OCI-LY7 (cell line): ENCODE measurements at regions not wholly inside any gene's neighbourhood (a gene's known extent, or its start where the extent isn't known, plus 50 kb on each side); places are given as distances from the start of the nearest gene placed in this dataset.

ENCODE experiments used
- BruUV-seq: library from RNA; stranded (reverse); fragments of 400-500 nt; replicated peaks from 2 replicates; lab custom pipeline; 2021; lab: Mats Ljungman, UMichigan
- CTCF ChIA-PET: fragments of 300-600 bp; sonication (Branson Sonifier 250); formaldehyde crosslinking; loops from one replicate; lab custom pipeline; 2022; ENCODE audit warnings: antibody characterized with exemption; ENCODE audit not compliant: unreplicated experiment; lab: Charles Lee
- POLR2A ChIA-PET: fragments of 300-600 bp; sonication (Branson Sonifier 250); formaldehyde crosslinking; loops from one replicate; lab custom pipeline; 2022; ENCODE audit warnings: antibody characterized with exemption; lab: Charles Lee
- DNase-seq: peaks from one replicate; pipeline ENCODE4 v3.0.0-alpha.2; 2015; ENCODE audit warnings: low spot score
- H2AFZ ChIP-seq: fragments of 200-600 bp; sonication (generic), shearing (Covaris generic); 2 replicates; pipeline ENCODE4 v1.6.1; 2014; ENCODE audit warnings: mild to moderate bottlenecking, antibody characterized with exemption, low read length, moderate library complexity
- H3K27ac ChIP-seq: fragments of 200-600 bp; sonication (generic); 2 replicates; pipeline ENCODE4 v1.5.1; 2014; ENCODE audit warnings: mixed run types, low read depth, mild to moderate bottlenecking, moderate library complexity, low read length, inconsistent platforms; ENCODE audit not compliant: poor library complexity, severe bottlenecking
- H3K36me3 ChIP-seq: fragments of 200-600 bp; sonication (generic); 2 replicates; pipeline ENCODE4 v1.6.1; 2014; ENCODE audit warnings: mild to moderate bottlenecking, antibody characterized with exemption, low read length, moderate library complexity, mixed read lengths; ENCODE audit not compliant: insufficient read depth
- H3K4me1 ChIP-seq: fragments of 200-600 bp; sonication (generic); 2 replicates; pipeline ENCODE4 v1.5.1; 2014; ENCODE audit warnings: mild to moderate bottlenecking, low read length; ENCODE audit not compliant: insufficient read depth, poor library complexity, severe bottlenecking
- H3K4me2 ChIP-seq: fragments of 200-600 bp; sonication (generic); 2 replicates; pipeline ENCODE4 v1.6.1; 2014; ENCODE audit warnings: mild to moderate bottlenecking, low read length
- H3K4me3 ChIP-seq: fragments of 200-600 bp; sonication (generic); 2 replicates; pipeline ENCODE4 v1.5.1; 2014; ENCODE audit warnings: mild to moderate bottlenecking, low read depth, low read length; ENCODE audit not compliant: poor library complexity, severe bottlenecking
- H3K79me2 ChIP-seq: fragments of 200-600 bp; sonication (generic); 2 replicates; pipeline ENCODE4 v1.6.1; 2016; ENCODE audit warnings: low read depth, mild to moderate bottlenecking, low read length, moderate library complexity, mixed read lengths; ENCODE audit not compliant: insufficient read depth
- H3K9me2 ChIP-seq: fragments of 200-600 bp; sonication (generic); 2 replicates; pipeline ENCODE4 v1.6.1; 2016; ENCODE audit warnings: mild to moderate bottlenecking, low read length, mixed read lengths; ENCODE audit not compliant: insufficient read depth
- H3K9me3 ChIP-seq: fragments of 200-600 bp; sonication (generic); 2 replicates; pipeline ENCODE4 v1.6.1; 2014; ENCODE audit warnings: mild to moderate bottlenecking, mixed run types, low read length, mixed read lengths
- H4K20me1 ChIP-seq: fragments of 200-600 bp; sonication (generic); 2 replicates; pipeline ENCODE4 v1.6.1; 2014; ENCODE audit warnings: mild to moderate bottlenecking, antibody characterized with exemption, low read length, moderate library complexity, mixed read lengths; ENCODE audit not compliant: insufficient read depth
- CTCF ChIP-seq: fragments of 200-600 bp; sonication (generic); conservative IDR thresholded peaks from 2 replicates; pipeline ENCODE4 v1.5.1; 2014; ENCODE audit warnings: mild to moderate bottlenecking, antibody characterized with exemption, low read length, moderate library complexity, mixed read lengths
- EZH2phosphoT487 ChIP-seq: fragments of 200-600 bp; sonication (generic); IDR thresholded peaks from 2 replicates; pipeline ENCODE4 v1.6.1; 2018; ENCODE audit warnings: low read depth, borderline replicate concordance, mild to moderate bottlenecking, mixed run types, antibody characterized with exemption, low read length, moderate library complexity, mixed read lengths
- intact Hi-C: fragments of 100-400 bp; cut with micrococcal nuclease; formaldehyde crosslinking; loops from one replicate; pipeline ENCODE4 v1.10.0; 2022; ENCODE audit not compliant: unreplicated experiment

DNA sequence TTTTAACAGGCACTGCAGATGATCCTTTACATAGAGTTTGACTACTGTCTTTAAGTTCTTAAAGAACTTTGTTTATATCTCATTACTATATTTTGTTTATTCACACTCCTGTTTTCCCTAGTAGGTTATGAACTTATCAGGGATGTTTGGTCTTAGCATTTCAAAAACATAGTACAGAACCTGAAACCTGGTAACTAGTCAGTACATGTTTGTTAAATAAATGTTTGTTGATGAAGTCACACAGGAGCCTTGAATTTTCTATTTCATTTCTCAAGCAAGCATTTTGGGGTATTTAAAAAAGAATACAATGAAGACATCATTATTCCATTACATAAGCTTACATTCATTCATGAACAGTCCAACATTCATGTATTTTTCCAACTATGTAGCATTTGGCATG, 280.3 kb upstream of the ZSWIM2 start:
- no TSS peak for BruUV-seq
- intact Hi-C loops: no loop called here

GRCh38 chr2:187126247-187127005, 277.5 kb upstream of the ZSWIM2 start:
- Histone ChIP-seq H3K4me3 (no peak overlapping the region), H3K4me2 (no peak overlapping the region), H4K20me1 (no peaks in the 10 kb centered on the region), H3K4me1 (no peaks in the 10 kb centered on the region), H3K27ac (no peak overlapping the region), H3K9me2 (no peaks in the 10 kb centered on the region), H2AFZ (no peak overlapping the region), H3K79me2 (no peaks in the 10 kb centered on the region), H3K36me3 (no peaks in the 10 kb centered on the region), H3K9me3 (no peaks in the 10 kb centered on the region)
- DNase-seq: no peak
- no TSS peak for BruUV-seq
- intact Hi-C loops: no loop called here
- CTCF ChIA-PET: no interaction called here
- POLR2A ChIA-PET: no interaction called here
- no peak for TF ChIP-seq CTCF
- TF ChIP-seq EZH2phosphoT487: no peak

More for the DNA sequence above, 280.3 kb upstream of the ZSWIM2 start:
- H3K4me3 ChIP-seq: no peak overlapping the region
- DNase-seq: no peak
- no peak overlapping the region for H3K4me2 ChIP-seq
- H2AFZ ChIP-seq: no peak overlapping the region
- ChIA-PET POLR2A (no interaction called here), CTCF (no interaction called here)
- H4K20me1 ChIP-seq: no peaks in the 10 kb centered on the region
- TF ChIP-seq CTCF (no peak), EZH2phosphoT487 (no peak)
- no peaks in the 10 kb centered on the region for H3K9me2 ChIP-seq
- no peaks in the 10 kb centered on the region for H3K36me3 ChIP-seq
- H3K79me2 ChIP-seq: no peaks in the 10 kb centered on the region
- no peaks in the 10 kb centered on the region for H3K9me3 ChIP-seq
- no peak overlapping the region for H3K27ac ChIP-seq
- no peaks in the 10 kb centered on the region for H3K4me1 ChIP-seq

DNA sequence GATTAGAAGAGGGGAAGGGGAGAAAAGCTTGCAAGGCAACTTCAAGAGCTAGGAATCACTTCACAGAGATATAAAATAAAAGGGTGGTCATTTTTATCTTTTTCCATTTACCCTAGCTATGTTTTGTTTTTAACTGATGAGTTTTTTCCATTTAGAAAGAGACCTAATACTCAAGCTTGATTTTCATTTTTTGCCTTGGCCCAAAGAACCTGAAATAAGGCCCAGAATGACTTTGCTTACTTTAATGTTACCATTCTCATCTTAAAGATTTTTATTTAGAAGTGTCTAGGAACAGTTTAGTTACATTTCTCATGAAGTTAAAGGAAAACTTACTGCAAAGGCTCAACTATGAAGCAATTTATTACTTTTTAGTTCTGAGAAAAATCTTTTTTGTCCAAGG, 276.3 kb upstream of the ZSWIM2 start:
- no peaks in the 10 kb centered on the region for H3K79me2 ChIP-seq
- ChIA-PET CTCF (no interaction called here), POLR2A (interaction anchor here (1.4 kb wide), 1 partner anchor 11 kb away, joined by 5 read pairs; no protein-coding TSS in a partner anchor)
- H3K4me1 ChIP-seq: no peaks in the 10 kb centered on the region
- no peak overlapping the region for H3K4me3 ChIP-seq
- no peak overlapping the region for H3K4me2 ChIP-seq
- no peaks in the 10 kb centered on the region for H4K20me1 ChIP-seq
- DNase-seq: no peak
- TF ChIP-seq EZH2phosphoT487 (no peak), CTCF (no peak)
- intact Hi-C loops: no loop called here
- no peaks in the 10 kb centered on the region for H3K9me2 ChIP-seq
- no peak overlapping the region for H2AFZ ChIP-seq
- BruUV-seq: no TSS peak
- H3K9me3 ChIP-seq: no peaks in the 10 kb centered on the region
- no peaks in the 10 kb centered on the region for H3K36me3 ChIP-seq
- H3K27ac ChIP-seq: no peak overlapping the region
